GM18511 (cell line): ENCODE measurements at regions not wholly inside any gene's neighbourhood (a gene's known extent, or its start where the extent isn't known, plus 50 kb on each side); places are given as distances from the start of the nearest gene placed in this dataset.

Experiments
- ATAC-seq: cut with Tn5 transposase; IDR thresholded peaks from one replicate; pipeline ENCODE4 v1.9.1; 2021; ENCODE audit warnings: mild to moderate bottlenecking, moderate library complexity; ENCODE audit not compliant: unreplicated experiment

DNA sequence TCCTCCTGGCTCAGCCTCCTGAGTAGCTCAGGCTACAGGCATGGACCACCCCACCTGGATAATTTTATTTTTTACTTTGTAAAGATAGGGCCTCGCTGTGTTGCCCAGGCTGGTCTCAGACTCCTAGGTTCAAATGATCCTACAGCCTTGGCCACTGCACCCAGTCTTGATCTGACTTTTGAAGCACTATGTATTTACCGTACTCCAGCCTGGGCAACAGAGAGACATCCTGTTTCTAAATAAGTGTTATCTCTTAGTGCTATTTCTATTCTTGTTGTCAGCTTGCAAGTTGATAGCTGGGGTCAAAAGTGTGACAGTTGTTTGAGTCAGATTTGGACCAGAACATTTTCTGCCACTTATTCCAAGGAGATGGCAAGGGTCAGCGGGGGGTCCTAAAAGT lies 486.4 kb downstream of the NPIPA7 start:
- no peak for ATAC-seq

DNA sequence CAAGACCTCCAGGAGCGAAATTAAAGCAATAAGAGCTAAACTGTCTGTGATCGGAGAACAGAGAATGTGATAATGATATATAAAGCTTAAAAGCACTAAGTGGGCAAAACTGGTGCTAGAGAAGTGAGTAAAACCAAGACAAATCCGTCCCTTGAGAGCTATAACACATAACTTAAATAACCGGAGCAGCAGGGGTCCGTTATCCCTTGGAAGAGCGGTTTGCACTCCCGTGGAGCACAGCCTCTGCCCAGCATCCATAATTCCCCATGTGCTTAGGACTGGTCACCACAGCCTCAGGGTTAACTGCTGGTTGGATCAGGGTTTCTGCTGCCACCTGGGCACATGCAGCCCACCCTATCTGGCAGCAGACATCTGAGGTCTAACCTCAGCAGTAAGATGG lies 489.0 kb downstream of the NPIPA7 start:
- ATAC-seq = no peak

DNA sequence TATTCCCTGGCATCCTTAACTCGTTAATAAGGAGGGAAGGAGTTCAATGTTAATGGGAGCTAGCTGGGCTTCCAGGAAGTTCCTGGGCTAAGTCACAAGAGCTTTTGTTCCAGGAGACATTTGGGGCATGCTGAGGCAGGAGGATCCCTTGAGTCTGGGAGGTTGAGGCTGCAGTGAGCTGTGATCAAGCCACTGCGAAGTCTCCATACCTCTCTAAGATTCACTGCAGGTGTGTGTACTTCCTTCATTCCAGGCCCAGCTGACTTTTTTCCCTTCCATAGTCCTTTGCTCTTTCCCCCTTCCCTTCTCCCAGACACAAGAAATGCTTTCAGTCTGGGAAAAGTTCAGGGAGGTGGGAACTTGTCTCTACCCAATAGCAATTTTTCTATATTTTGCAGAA lies 489.8 kb downstream of the NPIPA7 start:
- no peak for ATAC-seq

DNA sequence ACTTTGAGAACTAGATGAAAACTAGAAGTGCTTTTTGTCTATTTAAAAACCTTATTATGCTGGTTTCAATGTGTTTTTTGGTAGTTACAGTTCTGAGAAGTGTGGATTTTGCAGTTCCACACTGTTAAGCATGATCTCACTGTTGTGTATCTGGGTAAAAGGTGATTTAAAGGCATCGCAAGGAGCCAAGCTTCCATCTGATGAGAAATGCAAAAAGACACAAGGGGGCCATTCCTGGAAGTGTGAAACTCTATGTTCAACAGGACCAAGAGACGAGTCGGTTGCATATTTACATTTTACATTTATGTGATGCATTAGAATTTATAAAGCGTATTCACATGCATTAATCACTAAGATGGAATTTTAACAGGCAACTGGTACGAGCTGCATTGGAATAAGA lies 490.8 kb downstream of the NPIPA7 start:
- ATAC-seq = no peak

DNA sequence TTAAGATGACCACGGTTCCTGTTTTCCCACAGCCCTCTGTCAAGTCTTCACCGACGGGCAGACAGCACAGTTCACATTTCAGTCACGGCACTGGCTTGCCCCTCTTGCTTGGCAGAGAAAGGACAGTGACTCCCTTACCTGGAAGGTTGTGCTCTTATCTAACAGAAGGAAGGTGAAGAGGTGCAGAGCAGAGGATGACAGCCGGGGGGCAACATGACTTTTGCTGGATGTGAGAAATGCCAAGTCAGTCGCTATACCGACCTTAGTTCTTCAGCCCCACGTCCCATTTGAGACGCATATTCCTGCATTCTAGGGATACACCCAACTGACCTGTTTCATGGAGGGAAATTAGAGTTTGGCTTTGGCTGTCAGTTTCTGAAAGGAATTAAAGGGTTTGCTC lies 492.3 kb downstream of the NPIPA7 start:
- ATAC-seq = no peak

DNA sequence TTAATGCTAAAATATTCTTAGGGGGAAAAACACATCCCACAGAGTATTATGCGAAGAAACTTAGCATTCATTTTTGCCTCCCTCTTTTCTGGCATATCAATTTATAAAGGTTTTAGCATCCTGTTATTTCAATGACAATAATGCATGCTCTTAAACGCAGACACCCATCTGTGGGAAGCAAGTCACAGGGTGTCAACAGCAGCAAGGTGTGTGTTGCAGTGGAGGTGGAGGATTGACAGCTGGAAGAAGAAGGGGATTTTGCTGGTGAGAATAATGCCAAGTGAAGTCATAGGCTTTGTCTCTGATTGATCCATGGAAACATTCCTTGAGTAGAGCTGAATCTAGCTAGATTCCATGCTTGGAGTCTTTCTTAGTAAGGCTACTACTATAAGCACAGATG lies 498.1 kb downstream of the NPIPA7 start:
- no peak for ATAC-seq

DNA sequence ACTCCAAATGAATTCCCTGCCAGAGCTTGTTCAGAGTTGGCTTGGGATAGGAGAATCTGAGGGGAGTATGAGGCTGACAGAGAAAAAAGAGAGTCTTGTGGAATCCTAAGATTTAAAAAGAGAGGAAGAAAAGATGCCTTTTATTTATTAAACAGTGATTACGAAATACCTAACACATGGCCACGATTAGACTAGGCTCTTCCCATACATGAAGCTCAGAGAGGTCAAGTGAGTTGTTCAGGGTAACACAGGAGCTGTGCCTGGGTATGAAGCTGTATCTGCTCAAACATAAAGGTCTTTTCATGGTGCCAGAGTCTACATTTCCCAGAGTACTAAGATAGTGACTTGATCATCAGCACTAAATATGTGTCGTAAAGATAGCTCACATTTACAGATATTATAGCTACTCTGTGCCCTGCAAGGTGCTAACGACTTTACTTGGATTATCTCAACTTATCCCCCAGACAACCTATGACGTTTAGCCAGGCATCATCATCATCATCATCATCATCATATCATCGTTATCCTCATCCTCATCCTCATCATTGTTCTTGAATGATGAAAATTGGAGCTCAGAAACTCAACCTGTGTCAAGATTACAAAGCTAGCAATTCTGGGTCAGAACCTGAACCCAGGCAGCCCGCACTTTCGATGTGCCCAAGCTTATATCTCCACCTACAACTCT lies 500.8 kb downstream of the NPIPA7 start:
- ATAC-seq = no peak

DNA sequence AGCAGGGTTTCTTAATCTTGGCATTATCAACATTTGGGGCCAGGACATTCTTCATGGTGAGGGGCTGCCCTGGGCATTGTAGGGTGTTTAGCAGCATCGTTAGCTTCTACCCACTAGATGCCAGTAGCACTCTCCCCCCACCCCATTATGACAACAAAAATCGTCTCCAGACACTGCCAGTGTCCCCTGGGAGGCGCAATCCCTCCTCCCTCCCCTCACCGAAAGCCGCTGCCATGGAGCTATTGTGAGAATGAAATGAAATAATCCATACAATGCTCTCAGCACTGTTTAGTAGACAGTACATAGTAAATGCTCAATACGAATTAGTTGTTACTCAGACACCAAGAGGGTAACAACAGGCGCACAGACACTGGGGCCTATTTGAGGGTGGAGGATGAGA lies 502.9 kb downstream of the NPIPA7 start:
- ATAC-seq = no peak

DNA sequence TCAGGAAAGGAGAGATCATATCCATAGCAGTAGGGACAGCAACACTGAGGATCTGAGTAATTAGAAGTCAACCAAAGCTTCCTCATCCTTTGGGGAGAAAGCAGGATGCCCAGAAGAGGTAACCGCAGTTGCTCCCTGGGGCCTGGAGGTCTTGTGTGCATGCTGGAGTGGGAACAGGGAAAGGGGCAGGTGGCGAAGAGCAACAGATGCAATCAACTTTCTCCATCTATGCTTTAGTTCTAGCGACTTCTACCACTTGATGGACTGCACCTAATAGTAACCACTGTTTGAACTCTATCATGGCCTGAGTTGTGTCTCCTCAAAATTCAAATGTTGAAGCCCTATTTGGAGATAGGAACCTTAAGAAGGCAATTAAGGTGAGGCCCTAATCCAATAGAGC lies 503.8 kb downstream of the NPIPA7 start:
- ATAC-seq = no peak

DNA sequence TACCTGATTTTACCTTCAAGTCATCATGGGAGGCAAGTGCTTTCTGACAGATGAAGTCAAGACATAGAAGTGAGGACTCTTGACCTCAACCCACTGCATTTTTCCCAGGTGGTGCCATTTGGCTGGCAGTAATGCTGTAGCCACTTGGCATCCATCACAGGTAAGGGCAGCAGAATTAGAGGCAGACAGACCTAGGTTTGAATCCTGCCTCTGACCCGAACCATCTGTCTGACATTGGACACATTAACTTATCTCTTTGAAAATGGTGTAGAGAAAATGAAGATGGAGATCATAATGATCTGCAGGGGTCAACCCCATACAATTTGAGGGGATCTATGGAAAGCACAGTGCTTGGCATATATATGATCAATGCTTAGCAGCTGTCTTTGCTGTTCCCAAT lies 505.5 kb downstream of the NPIPA7 start:
- no peak for ATAC-seq

DNA sequence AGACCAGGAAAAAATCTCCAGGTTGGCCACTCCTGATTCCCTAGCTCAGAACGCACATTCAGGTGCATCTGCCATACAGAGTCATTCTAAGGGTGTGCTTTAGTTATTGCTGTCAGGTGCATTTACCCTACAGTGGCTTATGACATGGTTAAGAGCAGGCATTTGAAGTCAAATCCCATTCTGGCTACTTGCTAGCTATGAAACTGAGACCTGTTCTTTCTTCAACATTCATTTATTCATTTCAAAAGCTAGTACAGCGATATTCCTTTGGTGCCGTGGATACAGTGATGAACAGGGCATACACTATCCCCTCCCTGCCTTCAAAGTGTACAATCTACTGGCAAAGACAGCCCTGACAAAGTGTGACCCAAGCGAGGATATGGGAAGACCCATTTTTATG lies 508.3 kb downstream of the NPIPA7 start:
- no peak for ATAC-seq

DNA sequence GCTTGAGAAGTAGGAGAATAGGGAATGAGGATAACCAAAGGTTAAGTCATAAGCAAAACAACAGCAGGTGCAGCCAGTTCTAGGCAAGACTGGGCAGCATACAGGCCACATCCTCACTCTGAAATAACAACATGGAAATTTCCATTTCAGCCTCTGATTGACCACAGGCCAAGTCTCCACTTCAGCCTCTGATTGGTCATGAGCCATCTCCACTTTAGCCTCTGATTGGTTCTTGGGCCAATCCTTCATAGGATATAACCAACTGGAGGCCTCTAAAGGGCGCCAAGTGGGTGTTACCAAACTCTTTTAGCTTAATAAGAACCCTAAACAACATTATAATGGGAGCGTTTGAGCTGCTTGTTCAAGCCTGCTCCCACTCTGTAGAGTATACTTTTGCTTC lies 512.0 kb downstream of the NPIPA7 start:
- ATAC-seq = no peak

DNA sequence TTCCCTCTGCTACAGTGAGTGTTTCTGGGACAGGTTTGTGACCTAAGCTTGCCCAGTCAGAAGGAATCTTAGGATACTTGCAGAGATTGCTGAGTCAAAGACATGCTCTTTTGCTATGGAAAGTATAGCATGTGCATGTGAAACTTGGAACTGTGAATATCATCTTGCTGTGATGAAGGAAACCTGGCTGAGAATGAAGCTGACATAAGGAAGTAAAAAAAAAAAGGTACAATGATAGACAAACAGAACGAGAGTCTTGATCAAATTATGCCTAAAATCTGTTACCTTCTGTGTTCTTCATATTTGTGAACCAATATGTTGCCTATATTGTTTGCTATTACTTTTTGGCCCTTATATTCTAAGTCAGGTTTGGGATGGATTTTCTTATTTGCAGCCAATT lies 525.7 kb downstream of the NPIPA7 start:
- ATAC-seq = no peak

DNA sequence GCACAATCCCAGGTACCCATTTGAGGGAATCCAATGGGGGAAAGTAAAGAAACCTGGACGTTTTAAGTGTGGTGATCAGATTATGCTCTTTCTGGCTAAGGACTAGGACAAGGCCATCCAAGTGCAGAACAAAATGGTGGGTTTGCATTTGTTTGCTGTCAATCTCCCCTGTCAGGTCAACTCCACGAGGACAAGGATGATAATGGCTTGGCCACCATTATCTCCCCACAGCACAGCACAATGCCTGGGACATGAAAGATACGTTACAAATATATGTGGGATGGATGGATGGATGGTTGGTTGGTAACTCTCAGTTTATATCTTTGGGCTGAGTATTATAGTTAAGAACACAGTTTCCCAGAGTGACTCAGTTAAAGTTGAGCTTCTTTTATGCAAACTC lies 526.9 kb downstream of the NPIPA7 start:
- no peak for ATAC-seq

DNA sequence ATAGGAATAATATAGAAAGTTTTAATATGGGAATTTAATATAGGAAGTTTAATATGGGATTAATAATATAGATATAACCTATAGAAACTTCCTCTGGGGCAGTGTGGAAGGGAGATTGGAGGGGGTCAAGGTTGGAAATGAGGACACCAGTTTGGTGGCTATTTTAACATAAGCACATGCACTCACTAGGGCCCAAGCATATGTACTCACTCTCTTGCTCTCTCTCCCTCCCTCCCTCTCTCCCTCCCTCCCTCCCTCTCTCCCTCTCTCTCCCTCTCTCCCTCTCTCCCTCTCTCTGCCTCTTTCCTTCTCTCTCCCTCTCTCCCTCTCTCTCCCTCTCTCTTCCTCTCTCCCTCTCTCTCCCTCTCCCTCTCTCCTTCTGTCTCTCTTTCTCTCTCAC lies 528.1 kb downstream of the NPIPA7 start:
- ATAC-seq = no peak

DNA sequence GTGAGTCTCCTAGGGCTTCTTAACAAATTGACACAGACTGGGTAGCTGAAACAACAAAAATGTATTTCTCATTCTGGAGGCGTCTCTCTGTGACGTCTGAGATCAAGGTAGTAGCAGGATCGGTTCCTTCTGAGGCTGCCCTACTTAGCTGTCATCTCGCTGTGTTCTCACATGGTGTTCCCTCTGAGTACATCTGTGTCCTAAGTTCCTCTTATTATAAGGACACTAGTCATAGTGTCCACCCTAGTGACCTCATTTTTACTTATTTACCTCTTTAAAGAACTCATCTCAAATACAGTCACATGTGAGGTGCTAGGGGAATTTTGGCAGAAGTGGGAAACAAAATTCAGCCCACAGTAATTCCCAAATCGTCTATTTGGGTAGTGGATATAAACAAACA lies 529.1 kb downstream of the NPIPA7 start:
- ATAC-seq = no peak

DNA sequence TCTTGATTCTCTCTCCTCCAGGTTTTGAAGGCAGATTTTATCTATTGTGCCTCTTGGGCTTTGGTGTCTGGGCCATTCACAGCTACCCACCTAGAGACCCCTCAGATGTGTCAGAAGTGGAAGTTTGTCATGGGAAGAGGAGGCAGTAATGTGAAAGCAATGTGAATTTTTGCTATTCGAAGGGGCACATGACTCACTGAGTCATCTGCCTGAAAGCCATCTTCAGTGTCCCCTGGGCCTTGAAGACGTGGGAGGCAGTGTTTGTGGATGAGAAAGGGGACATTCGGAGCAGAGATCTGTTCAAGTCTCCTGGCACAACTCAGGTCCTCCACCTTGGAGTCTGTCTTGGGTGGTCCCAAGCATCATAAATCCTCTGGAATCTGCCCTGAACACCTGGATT lies 530.2 kb downstream of the NPIPA7 start:
- ATAC-seq = no peak

DNA sequence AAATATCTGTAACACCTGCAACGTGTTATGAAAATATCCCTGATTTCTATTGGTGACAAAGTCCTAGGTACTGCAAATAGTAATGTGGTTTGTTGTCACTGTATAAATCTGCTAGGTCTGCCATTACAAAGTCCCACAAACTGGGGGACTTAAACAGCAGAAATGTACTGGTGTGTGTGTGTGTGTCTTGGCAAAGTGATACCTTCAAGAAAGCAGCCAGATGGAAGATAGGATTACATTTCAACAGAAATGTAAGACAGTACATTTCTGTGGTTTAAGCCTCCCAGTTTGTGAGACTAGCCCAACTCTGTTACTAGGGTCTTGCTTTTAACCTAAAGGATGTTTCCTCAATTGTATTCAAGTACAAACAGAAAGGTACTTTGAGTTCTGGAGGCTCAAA lies 531.7 kb downstream of the NPIPA7 start:
- no peak for ATAC-seq

DNA sequence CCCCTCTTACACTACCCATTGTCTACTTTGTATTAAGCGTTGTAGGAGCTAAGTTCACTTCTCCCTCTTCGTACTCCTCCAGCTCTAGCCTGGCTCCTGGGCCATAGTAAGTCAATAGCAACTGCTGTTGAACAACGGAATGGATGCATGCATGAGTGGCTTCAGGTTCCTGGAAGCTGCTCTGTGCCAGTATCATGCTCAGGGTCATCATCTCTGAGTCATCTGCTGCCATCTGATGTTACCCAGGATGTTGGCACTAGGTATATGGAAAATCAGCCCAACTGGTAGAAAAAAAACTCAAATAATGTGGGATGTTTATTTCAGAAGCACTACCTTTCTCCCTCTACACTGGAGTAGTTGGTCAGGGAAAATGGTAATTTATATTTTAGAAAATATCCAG lies 536.8 kb downstream of the NPIPA7 start:
- ATAC-seq = no peak

DNA sequence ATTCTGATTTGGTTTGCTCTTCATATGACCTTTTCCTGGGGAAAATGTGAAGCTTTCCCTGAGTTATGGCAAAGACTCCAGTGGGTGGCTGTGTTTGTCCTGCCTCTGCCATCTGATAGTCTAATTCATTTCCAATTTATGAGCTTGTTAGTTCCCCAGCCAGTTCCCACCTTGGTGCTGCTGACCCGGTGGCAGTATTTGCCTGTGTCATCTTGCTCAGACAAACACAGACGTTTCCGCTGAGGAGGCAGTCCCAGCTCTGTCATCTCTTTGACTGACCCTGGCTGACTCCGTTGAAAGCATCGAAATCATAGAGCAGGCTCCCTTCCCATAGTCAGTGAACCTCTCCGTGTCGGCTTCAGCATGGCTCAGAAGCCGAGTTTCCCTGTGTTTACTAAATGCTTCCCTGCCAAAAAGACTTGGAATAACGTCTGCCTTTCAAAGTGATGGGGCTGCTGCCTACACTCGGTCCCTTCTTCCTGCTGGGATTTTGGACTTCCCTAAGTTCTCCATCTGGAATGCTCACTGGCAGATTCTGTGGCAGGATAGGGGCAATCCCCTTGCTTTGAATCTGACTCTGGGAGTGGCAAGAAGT lies 538.3 kb downstream of the NPIPA7 start:
- ATAC-seq = no peak

DNA sequence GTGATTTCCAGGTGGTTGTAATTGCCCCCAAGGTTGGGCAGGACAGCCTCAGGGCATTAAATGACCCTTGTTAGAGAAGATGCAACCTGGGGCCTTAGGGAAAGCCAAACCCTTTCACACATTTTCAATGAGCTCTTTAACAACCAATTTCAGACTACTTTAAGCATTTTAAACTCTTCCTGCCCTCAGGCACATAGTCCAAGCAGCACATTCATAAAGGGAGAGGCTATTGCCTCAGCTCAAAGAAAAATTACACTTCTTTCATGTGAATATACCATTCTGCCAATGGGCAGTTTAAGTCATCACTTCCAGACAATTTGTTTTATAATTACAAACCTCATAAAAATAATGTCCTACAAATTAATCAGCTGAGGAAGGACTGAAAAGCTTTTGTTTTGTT lies 544.5 kb downstream of the NPIPA7 start:
- no peak for ATAC-seq

DNA sequence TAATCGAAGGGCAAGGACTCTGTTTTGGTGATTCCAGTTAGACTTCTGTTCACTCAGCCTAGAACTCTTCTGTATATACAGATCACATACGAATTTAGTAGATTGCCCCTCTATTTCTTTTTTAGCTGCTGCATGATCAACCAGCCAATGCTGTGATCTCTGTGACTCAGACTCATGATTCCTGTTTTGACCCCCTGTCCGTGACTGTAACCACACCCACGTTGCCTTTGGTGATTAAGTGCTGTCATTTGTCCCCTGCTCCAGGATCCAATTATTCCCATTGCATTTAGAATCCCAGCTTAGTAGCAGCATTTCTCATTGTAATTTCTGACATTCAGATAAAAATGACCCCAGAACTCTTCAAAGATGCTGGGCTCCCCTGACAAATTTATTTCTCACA lies 545.7 kb downstream of the NPIPA7 start:
- ATAC-seq = no peak

DNA sequence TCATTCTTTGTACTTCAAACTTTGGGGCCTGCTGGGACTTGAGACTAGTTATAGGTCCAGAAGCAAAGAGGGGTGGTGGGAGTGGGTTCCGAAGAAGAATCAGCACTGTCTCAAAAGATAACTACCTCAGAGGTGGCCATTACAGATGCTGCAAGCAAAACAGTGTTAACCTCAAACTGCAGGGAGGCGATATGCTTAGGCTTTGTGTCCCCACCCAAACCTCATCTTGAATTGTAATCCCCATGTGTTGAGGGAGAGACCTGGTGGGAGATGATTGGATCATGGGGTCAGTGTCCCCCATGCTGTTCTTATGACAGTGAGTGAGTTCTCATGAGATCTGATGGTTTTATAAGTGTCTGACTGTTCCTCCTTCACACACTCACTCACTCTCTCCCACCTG lies 545.3 kb downstream of the XYLT1 start:
- ATAC-seq = no peak
